Gastrocnemius medialis (tissue), 4 donors: ENCODE measurements at regions not wholly inside any gene's neighbourhood (a gene's known extent, or its start where the extent isn't known, plus 50 kb on each side); places are given as distances from the start of the nearest gene placed in this dataset.

ENCODE experiments used
- POLR2A ChIP-seq, 2 donors: fragments of 450-650 bp; IDR thresholded peaks; one replicate each; pipeline ENCODE4 v1.6.1; 2017; ENCODE audit warnings: antibody characterized with exemption in 2 of 2, mild to moderate bottlenecking in 2 of 2, moderate library complexity in 2 of 2
- TF ChIP-seq, protein P1 (sequence below), 5 experiments: fragments of 450-650 bp in 3 of 5; fragments of 200-600 bp in 2 of 5; sonication (generic) in 2 of 5; IDR thresholded peaks in 4 of 5; conservative IDR thresholded peaks in 1 of 5; 1 replicate in 4 of 5; 2 replicates in 1 of 5; pipeline ENCODE4 v1.5.1; 2016 to 2019; ENCODE audit warnings: antibody characterized with exemption in 5 of 5, mild to moderate bottlenecking in 3 of 5, moderate library complexity in 3 of 5

DNA sequence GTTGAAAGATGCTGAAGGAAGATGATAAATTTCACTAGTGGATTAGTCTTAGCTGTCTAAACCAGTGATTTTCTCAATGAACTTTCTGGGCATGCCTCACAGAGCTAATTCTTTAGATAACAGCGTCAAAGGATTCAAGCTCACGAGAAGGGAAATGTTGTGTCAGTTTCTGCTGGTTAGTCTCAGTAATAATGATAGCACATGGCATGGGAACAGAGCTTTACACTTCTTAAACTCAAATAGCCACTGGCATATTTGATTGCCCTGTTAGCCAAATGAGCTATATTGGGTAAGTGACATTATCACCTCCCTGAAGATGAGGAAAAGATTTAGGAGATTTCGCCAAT is 139.3 kb upstream of the NR3C1 start:
- TF ChIP-seq, protein P1, sequence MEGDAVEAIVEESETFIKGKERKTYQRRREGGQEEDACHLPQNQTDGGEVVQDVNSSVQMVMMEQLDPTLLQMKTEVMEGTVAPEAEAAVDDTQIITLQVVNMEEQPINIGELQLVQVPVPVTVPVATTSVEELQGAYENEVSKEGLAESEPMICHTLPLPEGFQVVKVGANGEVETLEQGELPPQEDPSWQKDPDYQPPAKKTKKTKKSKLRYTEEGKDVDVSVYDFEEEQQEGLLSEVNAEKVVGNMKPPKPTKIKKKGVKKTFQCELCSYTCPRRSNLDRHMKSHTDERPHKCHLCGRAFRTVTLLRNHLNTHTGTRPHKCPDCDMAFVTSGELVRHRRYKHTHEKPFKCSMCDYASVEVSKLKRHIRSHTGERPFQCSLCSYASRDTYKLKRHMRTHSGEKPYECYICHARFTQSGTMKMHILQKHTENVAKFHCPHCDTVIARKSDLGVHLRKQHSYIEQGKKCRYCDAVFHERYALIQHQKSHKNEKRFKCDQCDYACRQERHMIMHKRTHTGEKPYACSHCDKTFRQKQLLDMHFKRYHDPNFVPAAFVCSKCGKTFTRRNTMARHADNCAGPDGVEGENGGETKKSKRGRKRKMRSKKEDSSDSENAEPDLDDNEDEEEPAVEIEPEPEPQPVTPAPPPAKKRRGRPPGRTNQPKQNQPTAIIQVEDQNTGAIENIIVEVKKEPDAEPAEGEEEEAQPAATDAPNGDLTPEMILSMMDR (IDR thresholded peaks at IDR 0.05 in 4 of 5, conservative IDR thresholded peaks at IDR 0.05 in 1 of 5): no peak
- TF ChIP-seq POLR2A (IDR thresholded peaks at IDR 0.05): no peak
